Fibroblast of gingiva (primary cell): ENCODE measurements at regions not wholly inside any gene's neighbourhood (a gene's known extent, or its start where the extent isn't known, plus 50 kb on each side); places are given as distances from the start of the nearest gene placed in this dataset.

Experiments
- DNase-seq: peaks from one replicate; pipeline ENCODE4 v3.0.0-alpha.2; 2011; ENCODE audit warnings: low read depth

DNA sequence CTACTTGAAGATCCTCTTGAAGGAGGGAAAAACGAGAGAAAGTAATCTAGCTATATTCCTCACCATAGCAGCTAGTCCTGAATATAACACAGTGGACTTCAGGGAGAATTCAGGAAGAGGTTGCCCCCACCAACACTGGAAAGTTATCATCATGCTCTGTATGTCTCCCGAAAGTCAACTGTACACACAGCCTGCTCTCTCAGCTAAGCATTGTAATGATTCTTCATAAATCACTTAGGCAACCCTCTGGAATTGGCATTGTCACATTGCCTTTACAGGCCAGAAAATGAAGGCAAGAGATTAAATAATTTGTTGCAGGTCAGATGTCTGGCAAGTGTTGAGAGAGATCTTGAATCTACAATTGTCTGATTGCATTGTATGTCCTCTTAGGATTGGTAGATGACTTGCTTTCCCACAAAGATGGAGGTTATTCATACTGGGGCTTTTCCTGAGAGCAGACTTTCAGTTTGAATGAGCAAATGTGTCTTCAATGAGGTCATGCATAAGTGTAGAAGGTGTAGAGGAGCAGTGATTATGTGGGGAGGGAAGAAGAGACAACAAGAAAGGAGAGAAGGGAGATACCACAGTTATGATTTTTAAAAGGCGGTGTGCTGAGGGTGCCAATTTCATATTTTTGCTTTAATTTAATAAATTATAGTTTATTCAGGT, 667.2 kb downstream of the DCDC2C start:
- no peak for DNase-seq

GRCh38 chr2:4381049-4381448, 677.7 kb downstream of the DCDC2C start:
- DNase-seq: no peak

DNA sequence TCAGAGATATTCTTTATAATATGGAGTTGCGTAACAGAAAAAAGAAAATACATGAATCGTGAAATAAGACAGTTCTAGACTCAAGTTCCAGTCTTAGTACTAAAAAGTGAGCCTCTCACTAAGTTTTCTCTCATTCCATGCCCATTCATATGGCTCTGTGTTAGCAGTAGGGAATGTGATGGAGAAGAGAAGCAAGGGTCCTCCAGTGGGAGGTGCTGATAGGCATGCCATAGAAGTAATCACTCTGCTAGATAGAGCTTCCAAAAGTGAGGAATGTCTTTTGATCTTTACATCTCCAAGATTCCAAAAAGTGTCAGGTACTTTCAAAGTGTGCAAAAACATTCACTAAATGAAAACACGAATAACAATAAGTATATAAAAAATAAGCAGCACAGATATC, 678.4 kb downstream of the DCDC2C start:
- no peak for DNase-seq

DNA sequence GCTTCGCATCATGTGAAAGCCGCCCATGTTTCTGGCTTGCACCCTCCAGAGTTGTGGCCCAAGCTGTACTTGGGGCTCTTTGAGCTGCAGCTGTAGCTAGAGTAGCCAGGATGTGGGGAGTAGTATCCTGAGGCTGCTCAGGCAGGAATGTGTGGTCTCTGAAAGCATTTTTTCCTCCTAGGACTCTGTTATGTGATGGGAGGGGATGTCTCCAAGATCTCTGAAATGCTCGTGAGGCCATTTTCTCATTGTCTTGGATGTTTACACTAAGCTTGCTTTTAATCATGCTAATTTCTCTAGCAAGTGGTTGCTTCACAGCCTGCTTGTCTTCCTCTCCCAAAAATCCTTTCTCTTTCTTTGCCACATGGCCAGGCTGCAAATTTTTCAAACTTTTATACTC, 687.6 kb downstream of the DCDC2C start:
- DNase-seq: no peak

- DNase-seq: no peak
Observed at GRCh38 chr2:4404363-4404762, 701.0 kb downstream of the DCDC2C start.

GRCh38 chr2:4408321-4408720, 704.9 kb downstream of the DCDC2C start:
- no peak for DNase-seq

- no peak for DNase-seq
Observed at GRCh38 chr2:4412637-4413187, 709.3 kb downstream of the DCDC2C start.

- DNase-seq: no peak
Observed at GRCh38 chr2:4415171-4415570, 711.8 kb downstream of the DCDC2C start.

GRCh38 chr2:4415810-4416413, 712.5 kb downstream of the DCDC2C start:
- DNase-seq: no peak

- DNase-seq: no peak
Observed at GRCh38 chr2:4416431-4416830, 713.1 kb downstream of the DCDC2C start.

- no peak for DNase-seq
Observed at GRCh38 chr2:4417771-4418170, 714.4 kb downstream of the DCDC2C start.

GRCh38 chr2:4420032-4420431, 716.7 kb downstream of the DCDC2C start:
- DNase-seq: no peak

GRCh38 chr2:4424153-4424552, 720.8 kb downstream of the DCDC2C start:
- DNase-seq: no peak

DNA sequence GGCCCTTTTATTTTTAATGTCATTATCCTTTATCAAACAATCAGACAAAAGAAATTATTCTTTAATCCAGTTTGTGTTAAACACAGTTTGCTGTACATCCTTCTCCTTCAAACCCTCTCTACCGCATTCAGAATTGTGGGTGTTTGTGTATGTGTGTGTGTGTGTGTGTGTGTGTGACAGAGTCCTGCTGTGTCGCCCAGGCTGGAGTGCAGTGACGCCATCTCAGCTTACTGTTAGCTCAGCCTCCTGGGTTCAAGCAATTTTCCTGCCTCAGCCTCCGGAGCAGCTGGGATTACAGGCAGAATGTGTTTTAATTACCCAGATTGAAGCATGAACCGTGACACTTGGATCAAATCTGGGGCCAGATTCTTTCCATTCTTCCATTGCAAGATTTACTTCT, 723.7 kb downstream of the DCDC2C start:
- DNase-seq: no peak

GRCh38 chr2:4445821-4446220, 742.4 kb downstream of the DCDC2C start:
- DNase-seq: no peak

GRCh38 chr2:4454907-4455306, 751.5 kb downstream of the DCDC2C start:
- DNase-seq: no peak

DNA sequence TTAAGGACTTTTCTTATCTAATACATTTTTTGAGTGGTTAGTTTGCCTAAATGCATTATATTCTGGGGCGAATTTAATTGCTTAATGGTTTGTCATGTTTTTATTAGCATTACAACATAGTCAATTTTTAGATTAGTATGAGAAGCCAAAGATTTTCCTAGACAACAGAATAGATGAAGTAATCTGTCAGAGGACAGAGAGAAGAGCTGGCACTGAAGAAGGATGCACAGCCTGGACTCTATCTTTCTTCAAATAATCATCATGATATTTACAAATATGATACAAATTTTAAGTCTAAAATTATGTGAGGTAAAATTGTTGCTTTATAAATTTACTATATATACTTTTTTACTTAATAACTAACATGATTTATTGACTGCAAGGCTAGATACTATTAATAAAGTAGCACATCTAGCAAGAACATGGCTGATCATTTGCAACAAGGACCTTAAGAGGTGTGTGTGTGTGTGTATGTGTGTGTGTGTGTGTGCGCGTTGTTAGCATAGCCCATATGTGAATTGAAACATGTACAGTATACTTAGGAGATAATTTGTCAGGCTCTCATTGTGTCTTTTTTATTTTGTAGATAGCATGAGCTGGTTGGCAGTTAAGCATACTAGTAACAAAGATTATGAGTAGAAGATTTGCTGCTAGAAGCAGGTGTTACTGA, 752.2 kb downstream of the DCDC2C start:
- no peak for DNase-seq

DNA sequence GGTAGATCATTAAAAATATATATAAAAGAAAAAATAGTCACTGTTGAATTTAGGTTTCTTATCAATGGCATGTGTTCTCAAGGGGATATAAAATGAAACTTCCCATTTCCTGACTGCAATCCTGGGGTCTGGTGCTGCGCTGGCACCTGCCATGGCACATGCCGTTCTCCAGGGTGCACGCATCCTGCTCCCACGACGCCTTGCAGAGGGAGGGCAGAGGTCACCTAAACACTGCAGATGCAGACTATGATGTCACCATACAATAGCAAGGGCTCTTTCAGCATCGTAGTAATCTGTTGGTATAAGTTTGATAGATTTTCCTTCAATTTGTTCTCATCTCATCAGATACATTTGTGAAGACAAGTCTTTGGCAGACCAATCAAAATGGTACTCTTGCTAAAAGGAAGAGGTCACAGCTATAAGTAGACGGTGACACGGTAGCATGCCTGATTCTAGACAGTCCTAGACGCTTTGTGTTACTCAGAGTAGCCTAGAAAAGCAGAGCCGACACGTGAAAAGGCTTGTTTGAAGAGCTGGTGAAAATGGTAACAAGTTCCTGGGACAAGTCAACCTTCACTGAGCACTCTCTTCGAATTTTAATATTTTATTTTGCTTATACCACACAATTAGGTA, 761.4 kb downstream of the DCDC2C start:
- DNase-seq: no peak

DNA sequence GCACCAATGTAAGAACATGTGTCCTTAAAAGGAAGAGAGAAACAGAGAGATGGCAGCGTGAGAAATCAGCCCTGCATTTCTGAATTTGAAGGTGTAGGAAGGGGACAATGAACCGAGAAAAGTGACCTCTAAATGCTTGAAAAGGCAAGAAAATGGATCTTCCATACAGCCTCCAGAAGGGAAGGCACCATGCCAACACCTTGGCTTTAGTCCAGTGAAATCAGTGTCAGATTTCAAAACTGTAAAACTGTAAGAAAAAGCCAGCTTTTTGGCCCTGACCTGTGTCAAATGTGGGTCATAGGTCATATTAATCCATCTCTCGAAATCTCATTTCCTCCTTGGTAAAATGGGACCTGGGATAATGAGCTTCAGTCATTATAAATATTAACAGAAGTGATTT, 762.3 kb downstream of the DCDC2C start:
- no peak for DNase-seq

GRCh38 chr2:4475618-4476017, 772.2 kb downstream of the DCDC2C start:
- no peak for DNase-seq

DNA sequence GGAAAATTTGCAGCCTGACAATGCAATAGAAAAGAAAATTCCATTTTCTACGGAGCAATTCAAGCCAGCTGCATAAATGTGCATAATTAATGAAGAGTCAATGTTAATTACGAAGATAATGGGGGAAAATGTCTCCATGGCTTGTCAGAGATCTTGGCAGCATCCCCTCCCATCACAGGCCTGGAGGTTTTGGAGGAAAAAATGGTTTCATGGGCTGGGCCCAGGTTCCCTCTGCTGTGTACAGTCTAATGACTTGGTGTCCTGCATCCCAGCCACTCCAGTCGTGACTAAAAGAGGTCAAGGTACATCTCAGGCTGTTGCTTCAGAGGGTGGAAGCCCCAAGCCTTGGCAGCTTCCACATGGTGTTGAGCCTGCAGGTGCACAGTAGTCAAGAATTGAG, 779.7 kb downstream of the DCDC2C start:
- no peak for DNase-seq

- no peak for DNase-seq
Observed at GRCh38 chr2:4486971-4487370, 783.6 kb downstream of the DCDC2C start.
